Stimulated activated CD8-positive, alpha-beta memory T cell treated with anti-CD3 and anti-CD28 coated beads, Interleukin-12 subunit alpha, Interleukin-12 subunit beta, amount 100 ng/mL, for 1 hour (primary cell): ENCODE measurements at regions not wholly inside any gene's neighbourhood (a gene's known extent, or its start where the extent isn't known, plus 50 kb on each side); places are given as distances from the start of the nearest gene placed in this dataset.
"Not testable (repeated sequence)": the region's sequence is repeated elsewhere in the genome, so short reads cannot be mapped to it uniquely, and the experiment has no call there.

Experiments
- DNase-seq: peaks from one replicate; pipeline ENCODE4 v3.0.0-alpha.2; 2020; ENCODE audit warnings: low read depth

- DNase-seq, result no peak
Observed at GRCh38 chr2:7758073-7758759, 841.0 kb downstream of the RNF144A start.

- DNase-seq, result no peak
Observed at GRCh38 chr2:7759898-7760297, 842.7 kb downstream of the RNF144A start.

GRCh38 chr2:7763418-7763817 lies 846.2 kb downstream of the RNF144A start:
- DNase-seq, result not testable (repeated sequence)

- no peak for DNase-seq
Observed at GRCh38 chr2:7765236-7765635, 848.0 kb downstream of the RNF144A start.

GRCh38 chr2:7766088-7766722 lies 849.0 kb downstream of the RNF144A start:
- no peak for DNase-seq

GRCh38 chr2:7766978-7767565 lies 849.9 kb downstream of the RNF144A start:
- DNase-seq, result no peak

- no peak for DNase-seq
Observed at GRCh38 chr2:7767902-7768301, 850.7 kb downstream of the RNF144A start.

GRCh38 chr2:7771781-7772180 lies 854.6 kb downstream of the RNF144A start:
- no peak for DNase-seq

GRCh38 chr2:7773362-7774360 lies 856.4 kb downstream of the RNF144A start:
- DNase-seq, result no peak

GRCh38 chr2:7774481-7774880 lies 857.3 kb downstream of the RNF144A start:
- no peak for DNase-seq

GRCh38 chr2:7777668-7778067 lies 860.5 kb downstream of the RNF144A start:
- no peak for DNase-seq

- DNase-seq, result no peak
Observed at GRCh38 chr2:7780321-7780720, 863.1 kb downstream of the RNF144A start.

- no peak for DNase-seq
Observed at GRCh38 chr2:7785700-7786099, 868.5 kb downstream of the RNF144A start.

GRCh38 chr2:7788736-7789135 lies 871.5 kb downstream of the RNF144A start:
- DNase-seq, result no peak

GRCh38 chr2:7792031-7792651 lies 874.9 kb downstream of the RNF144A start:
- no peak for DNase-seq

GRCh38 chr2:7795778-7796563 lies 878.8 kb downstream of the RNF144A start:
- DNase-seq, result no peak

- no peak for DNase-seq
Observed at GRCh38 chr2:7800031-7800430, 881.8 kb upstream of the ID2 start.

- no peak for DNase-seq
Observed at GRCh38 chr2:7801212-7801611, 880.6 kb upstream of the ID2 start.

GRCh38 chr2:7803515-7803914 lies 878.3 kb upstream of the ID2 start:
- DNase-seq, result no peak

GRCh38 chr2:7809640-7810039 lies 872.2 kb upstream of the ID2 start:
- no peak for DNase-seq

GRCh38 chr2:7811073-7811472 lies 870.8 kb upstream of the ID2 start:
- no peak for DNase-seq
